Ishikawa (cell line): ENCODE measurements at regions not wholly inside any gene's neighbourhood (a gene's known extent, or its start where the extent isn't known, plus 50 kb on each side); places are given as distances from the start of the nearest gene placed in this dataset.

Experiments
- CEBPB ChIP-seq: IDR thresholded peaks from 2 replicates; pipeline ENCODE4 v1.6.1; 2012
- CREB1 ChIP-seq: IDR thresholded peaks from 2 replicates; pipeline ENCODE4 v1.6.1; 2012; ENCODE audit warnings: low read depth
- EGR1 ChIP-seq: IDR thresholded peaks from 2 replicates; pipeline ENCODE4 v1.6.1; 2012
- EP300 ChIP-seq: IDR thresholded peaks from 2 replicates; pipeline ENCODE4 v1.6.1; 2012; ENCODE audit warnings: borderline replicate concordance
- FOXM1 ChIP-seq: IDR thresholded peaks from 2 replicates; pipeline ENCODE4 v1.6.1; 2012; ENCODE audit warnings: low read depth, borderline replicate concordance
- NFIC ChIP-seq: IDR thresholded peaks from 2 replicates; pipeline ENCODE4 v1.6.1; 2012
- RAD21 ChIP-seq: IDR thresholded peaks from 2 replicates; pipeline ENCODE4 v1.6.1; 2012; ENCODE audit warnings: low read depth
- TAF1 ChIP-seq: IDR thresholded peaks from 2 replicates; pipeline ENCODE4 v1.6.1; 2012; ENCODE audit warnings: low read depth, mild to moderate bottlenecking
- TCF12 ChIP-seq: IDR thresholded peaks from 2 replicates; pipeline ENCODE4 v1.6.1; 2012; ENCODE audit warnings: low read depth
- TEAD4 ChIP-seq: IDR thresholded peaks from 2 replicates; pipeline ENCODE4 v1.6.1; 2012
- YY1 ChIP-seq: IDR thresholded peaks from 2 replicates; pipeline ENCODE4 v1.6.1; 2012; ENCODE audit warnings: low read depth
- ZBTB7A ChIP-seq: IDR thresholded peaks from 2 replicates; pipeline ENCODE4 v1.6.1; 2012; ENCODE audit warnings: low read depth
- TF ChIP-seq, protein P1 (sequence below): IDR thresholded peaks from 2 replicates; pipeline ENCODE4 v1.6.1; 2012; ENCODE audit warnings: low read depth, mild to moderate bottlenecking
- TF ChIP-seq, protein P2 (sequence below): IDR thresholded peaks from 2 replicates; pipeline ENCODE4 v1.6.1; 2012
- TF ChIP-seq, protein P3 (sequence below): IDR thresholded peaks from 2 replicates; pipeline ENCODE4 v1.6.1; 2012

- TF ChIP-seq TEAD4 = no peak
- TF ChIP-seq RAD21 = no peak
- TF ChIP-seq ZBTB7A = no peak
- TF ChIP-seq TCF12 = no peak
- TF ChIP-seq, protein P1, sequence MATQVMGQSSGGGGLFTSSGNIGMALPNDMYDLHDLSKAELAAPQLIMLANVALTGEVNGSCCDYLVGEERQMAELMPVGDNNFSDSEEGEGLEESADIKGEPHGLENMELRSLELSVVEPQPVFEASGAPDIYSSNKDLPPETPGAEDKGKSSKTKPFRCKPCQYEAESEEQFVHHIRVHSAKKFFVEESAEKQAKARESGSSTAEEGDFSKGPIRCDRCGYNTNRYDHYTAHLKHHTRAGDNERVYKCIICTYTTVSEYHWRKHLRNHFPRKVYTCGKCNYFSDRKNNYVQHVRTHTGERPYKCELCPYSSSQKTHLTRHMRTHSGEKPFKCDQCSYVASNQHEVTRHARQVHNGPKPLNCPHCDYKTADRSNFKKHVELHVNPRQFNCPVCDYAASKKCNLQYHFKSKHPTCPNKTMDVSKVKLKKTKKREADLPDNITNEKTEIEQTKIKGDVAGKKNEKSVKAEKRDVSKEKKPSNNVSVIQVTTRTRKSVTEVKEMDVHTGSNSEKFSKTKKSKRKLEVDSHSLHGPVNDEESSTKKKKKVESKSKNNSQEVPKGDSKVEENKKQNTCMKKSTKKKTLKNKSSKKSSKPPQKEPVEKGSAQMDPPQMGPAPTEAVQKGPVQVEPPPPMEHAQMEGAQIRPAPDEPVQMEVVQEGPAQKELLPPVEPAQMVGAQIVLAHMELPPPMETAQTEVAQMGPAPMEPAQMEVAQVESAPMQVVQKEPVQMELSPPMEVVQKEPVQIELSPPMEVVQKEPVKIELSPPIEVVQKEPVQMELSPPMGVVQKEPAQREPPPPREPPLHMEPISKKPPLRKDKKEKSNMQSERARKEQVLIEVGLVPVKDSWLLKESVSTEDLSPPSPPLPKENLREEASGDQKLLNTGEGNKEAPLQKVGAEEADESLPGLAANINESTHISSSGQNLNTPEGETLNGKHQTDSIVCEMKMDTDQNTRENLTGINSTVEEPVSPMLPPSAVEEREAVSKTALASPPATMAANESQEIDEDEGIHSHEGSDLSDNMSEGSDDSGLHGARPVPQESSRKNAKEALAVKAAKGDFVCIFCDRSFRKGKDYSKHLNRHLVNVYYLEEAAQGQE = no peak
- TF ChIP-seq YY1 = no peak
- TF ChIP-seq TAF1 = no peak
- TF ChIP-seq, protein P2, sequence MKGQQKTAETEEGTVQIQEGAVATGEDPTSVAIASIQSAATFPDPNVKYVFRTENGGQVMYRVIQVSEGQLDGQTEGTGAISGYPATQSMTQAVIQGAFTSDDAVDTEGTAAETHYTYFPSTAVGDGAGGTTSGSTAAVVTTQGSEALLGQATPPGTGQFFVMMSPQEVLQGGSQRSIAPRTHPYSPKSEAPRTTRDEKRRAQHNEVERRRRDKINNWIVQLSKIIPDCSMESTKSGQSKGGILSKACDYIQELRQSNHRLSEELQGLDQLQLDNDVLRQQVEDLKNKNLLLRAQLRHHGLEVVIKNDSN = no peak
- TF ChIP-seq CEBPB = no peak
- TF ChIP-seq NFIC = no peak
- TF ChIP-seq EP300 = no peak
These were observed 292.4 kb downstream of the TEX29 start for GRCh38 chr13:111612886-111613285.

DNA sequence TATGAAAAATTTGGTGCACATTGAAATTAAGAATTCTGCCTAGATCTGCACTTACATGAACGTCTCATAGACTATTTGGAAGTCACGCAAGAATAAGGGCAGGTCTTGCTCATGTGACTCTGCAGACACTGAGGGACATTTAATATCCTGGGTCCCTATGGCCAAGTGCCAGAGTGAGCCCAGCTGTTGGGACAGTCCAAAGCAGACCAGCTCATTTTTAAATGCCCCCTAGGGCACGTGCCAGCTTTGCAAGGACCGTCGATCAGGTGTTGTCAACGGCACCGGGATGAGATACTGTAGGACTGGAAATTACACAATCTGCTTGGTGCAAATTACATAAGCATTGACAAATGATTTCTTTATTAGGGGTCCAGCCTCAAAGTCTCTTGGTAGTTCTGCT is 293.6 kb downstream of the TEX29 start:
- no peak for TF ChIP-seq YY1
- TF ChIP-seq CEBPB = no peak
- no peak for TF ChIP-seq TEAD4
- TF ChIP-seq, protein P1 = no peak
- no peak for TF ChIP-seq TAF1
- no peak for TF ChIP-seq EGR1
- TF ChIP-seq EP300 = no peak
- TF ChIP-seq, protein P2 = no peak
- TF ChIP-seq NFIC = no peak
- no peak for TF ChIP-seq ZBTB7A
- TF ChIP-seq FOXM1 = no peak
- TF ChIP-seq TCF12 = no peak
- TF ChIP-seq, protein P3, sequence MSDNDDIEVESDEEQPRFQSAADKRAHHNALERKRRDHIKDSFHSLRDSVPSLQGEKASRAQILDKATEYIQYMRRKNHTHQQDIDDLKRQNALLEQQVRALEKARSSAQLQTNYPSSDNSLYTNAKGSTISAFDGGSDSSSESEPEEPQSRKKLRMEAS = no peak
- TF ChIP-seq RAD21 = no peak
- TF ChIP-seq CREB1 = no peak

DNA sequence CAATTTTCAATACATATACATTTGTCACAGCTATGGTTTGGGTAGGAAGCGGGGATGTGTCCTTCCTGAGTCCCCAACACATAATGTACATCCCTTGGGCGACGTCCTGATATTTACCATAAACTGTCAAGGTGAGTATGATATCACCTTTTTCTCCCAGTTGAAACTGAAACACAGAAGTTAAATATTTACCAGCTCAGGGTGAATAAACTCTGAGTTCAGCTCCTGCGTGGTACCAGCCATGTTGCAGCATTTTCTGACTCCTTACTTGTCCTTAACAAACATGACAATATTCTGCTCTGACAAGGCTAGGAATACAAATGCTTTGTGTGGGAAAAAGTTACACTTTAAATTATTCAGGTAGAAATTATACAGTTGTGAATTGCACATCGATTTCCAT is 294.2 kb downstream of the TEX29 start:
- TF ChIP-seq, protein P2 = no peak
- TF ChIP-seq, protein P3 = no peak
- TF ChIP-seq TAF1 = no peak
- TF ChIP-seq EGR1 = no peak
- TF ChIP-seq, protein P1 = no peak
- no peak for TF ChIP-seq NFIC
- no peak for TF ChIP-seq YY1
- no peak for TF ChIP-seq TCF12
- TF ChIP-seq FOXM1 = no peak
- no peak for TF ChIP-seq RAD21
- TF ChIP-seq CEBPB = no peak
- no peak for TF ChIP-seq CREB1
- TF ChIP-seq ZBTB7A = no peak
- no peak for TF ChIP-seq TEAD4
- no peak for TF ChIP-seq EP300

- no peak for TF ChIP-seq YY1
- no peak for TF ChIP-seq EP300
- TF ChIP-seq, protein P3 = no peak
- no peak for TF ChIP-seq TAF1
- no peak for TF ChIP-seq TEAD4
- TF ChIP-seq, protein P1 = no peak
- TF ChIP-seq CREB1 = no peak
- no peak for TF ChIP-seq CEBPB
- no peak for TF ChIP-seq EGR1
- TF ChIP-seq, protein P2 = no peak
- TF ChIP-seq TCF12 = no peak
- TF ChIP-seq NFIC = no peak
- no peak for TF ChIP-seq FOXM1
- TF ChIP-seq ZBTB7A = no peak
These were observed 295.8 kb downstream of the TEX29 start for GRCh38 chr13:111616203-111616602.
